A549 (cell line): ENCODE measurements at regions not wholly inside any gene's neighbourhood (a gene's known extent, or its start where the extent isn't known, plus 50 kb on each side); places are given as distances from the start of the nearest gene placed in this dataset.

Source experiments
- ATAC-seq, 2 experiments: fragments of 200-7000 bp in 1 of 2; fragments of >200 bp in 1 of 2; cut with Nextera tagmentation in 1 of 2; cut with Tn5 transposase in 1 of 2; 3 replicates each; pipeline versions ENCODE4 v1.8.0 to v1.9.1; 2018 to 2020; ENCODE audit warnings: mild to moderate bottlenecking in 1 of 2, moderate library complexity in 1 of 2
- CTCF ChIA-PET: fragments of 300-600 bp; sonication (Branson Sonifier 250); formaldehyde crosslinking; extraction: SDS; loops from one replicate; lab custom pipeline; 2021; ENCODE audit warnings: antibody characterized with exemption, inconsistent platforms; lab: Yijun Ruan, JAX
- POLR2A ChIA-PET: fragments of 350-600 bp; formaldehyde crosslinking; extraction: SDS; loops from one replicate; lab custom pipeline; 2021; ENCODE audit warnings: antibody characterized with exemption, inconsistent platforms; lab: Yijun Ruan, JAX
- DNase-seq, 2 experiments: peaks; one replicate each; pipeline versions ENCODE4 v3.0.0 to v3.0.0-alpha.2; 2011 to 2016; ENCODE audit warnings: low read depth in 1 of 2, low spot score in 1 of 2
- FAIRE-seq: peaks from 2 replicates; lab custom pipeline; 2011; peaks lifted over from hg19 to GRCh38; lab: Jason Lieb, UNC
- H3K27ac ChIP-seq, 2 experiments: fragments of >200 bp; sonication (Bioruptor Twin); formaldehyde crosslinking; 3 replicates each; pipeline ENCODE4 v1.5.1; 2016 to 2017
- H3K4me1 ChIP-seq: fragments of >200 bp; sonication (Bioruptor Twin); formaldehyde crosslinking; 3 replicates; pipeline ENCODE4 v1.6.1; 2016
- H3K4me2 ChIP-seq: fragments of >200 bp; sonication (Bioruptor Twin); formaldehyde crosslinking; 3 replicates; pipeline ENCODE4 v1.6.1; 2016
- H3K4me3 ChIP-seq: fragments of >200 bp; sonication (Bioruptor Twin); formaldehyde crosslinking; 3 replicates; pipeline ENCODE4 v1.5.1; 2016
- H3K9me3 ChIP-seq: fragments of >200 bp; sonication (Bioruptor Twin); formaldehyde crosslinking; 3 replicates; pipeline ENCODE4 v1.6.1; 2016
- CBX2 ChIP-seq: fragments of 200-600 bp; sonication (generic); IDR thresholded peaks from 2 replicates; pipeline ENCODE4 v1.6.1; 2016; ENCODE audit warnings: low read depth, mild to moderate bottlenecking, borderline replicate concordance
- EHF ChIP-seq: fragments of 250-450 bp; sonication (Bioruptor Pico); IDR thresholded peaks from 2 replicates; pipeline ENCODE4 v1.5.0; 2020; ENCODE audit warnings: mild to moderate bottlenecking
- EHMT2 ChIP-seq: fragments of 200-600 bp; sonication (generic); IDR thresholded peaks from 2 replicates; pipeline ENCODE4 v1.6.1; 2016; ENCODE audit warnings: antibody characterized with exemption, low read depth, mild to moderate bottlenecking, moderate library complexity
- ELK1 ChIP-seq: fragments of 150-350 bp; IDR thresholded peaks from 2 replicates; pipeline ENCODE4 v1.6.1; 2014; ENCODE audit warnings: low read depth, mild to moderate bottlenecking, low read length
- EP300 ChIP-seq, 2 experiments: fragments of >200 bp; sonication (Bioruptor Twin); formaldehyde crosslinking; IDR thresholded peaks; 2 replicates in 1 of 2; 3 replicates in 1 of 2; pipeline ENCODE4 v1.6.1; 2016 to 2017
- FOSB ChIP-seq: fragments of 250-450 bp; sonication (Bioruptor Pico); IDR thresholded peaks from 2 replicates; pipeline ENCODE4 v1.5.0; 2020; ENCODE audit warnings: mild to moderate bottlenecking, moderate library complexity
- FOSL2 ChIP-seq, 2 experiments: fragments of 450-650 bp in 1 of 2; fragments of >200 bp in 1 of 2; sonication (Bioruptor Twin) in 1 of 2; formaldehyde crosslinking; IDR thresholded peaks; 2 replicates each; pipeline versions ENCODE4 v1.5.0 to v1.6.1; 2016 to 2020; ENCODE audit warnings: mild to moderate bottlenecking in 1 of 2, moderate library complexity in 1 of 2
- HDAC2 ChIP-seq: fragments of 200-600 bp; sonication (generic); IDR thresholded peaks from 2 replicates; pipeline ENCODE4 v1.6.1; 2016
- HEYL ChIP-seq: fragments of 250-450 bp; sonication (Bioruptor Pico); IDR thresholded peaks from 2 replicates; pipeline ENCODE4 v1.8.0; 2021; ENCODE audit warnings: mild to moderate bottlenecking, moderate library complexity
- HMGXB4 ChIP-seq: fragments of 250-450 bp; sonication (Bioruptor Pico); IDR thresholded peaks from 2 replicates; pipeline ENCODE4 v1.5.0; 2021; ENCODE audit warnings: mild to moderate bottlenecking, moderate library complexity, borderline replicate concordance
- JUNB ChIP-seq: fragments of >200 bp; sonication (Bioruptor Twin); formaldehyde crosslinking; IDR thresholded peaks from 2 replicates; pipeline ENCODE4 v1.6.1; 2016
- MAFK ChIP-seq: fragments of 450-650 bp; IDR thresholded peaks from 2 replicates; pipeline ENCODE4 v1.6.1; 2014; ENCODE audit not compliant: partially characterized antibody
- NR3C1 ChIP-seq: fragments of >200 bp; sonication (Bioruptor Twin); formaldehyde crosslinking; IDR thresholded peaks from 3 replicates; pipeline ENCODE4 v1.6.1; 2017
- PHF8 ChIP-seq: fragments of 200-600 bp; sonication (generic); IDR thresholded peaks from 2 replicates; pipeline ENCODE4 v1.6.1; 2016; ENCODE audit warnings: low read depth, mild to moderate bottlenecking, antibody characterized with exemption, moderate library complexity, borderline replicate concordance
- RNF2 ChIP-seq: fragments of 200-600 bp; sonication (generic); IDR thresholded peaks from 2 replicates; pipeline ENCODE4 v1.6.1; 2016; ENCODE audit warnings: low read depth, mild to moderate bottlenecking, antibody characterized with exemption, moderate library complexity, borderline replicate concordance
- TP53 ChIP-seq: fragments of 250-450 bp; sonication (Bioruptor Pico); IDR thresholded peaks from 2 replicates; pipeline ENCODE4 v1.5.0; 2021; ENCODE audit warnings: mild to moderate bottlenecking, moderate library complexity
- ZC3H11A ChIP-seq: fragments of 450-650 bp; IDR thresholded peaks from 2 replicates; pipeline ENCODE4 v1.6.1; 2014; ENCODE audit warnings: antibody characterized with exemption, mild to moderate bottlenecking
- ZNF302 ChIP-seq: fragments of 250-450 bp; sonication (Bioruptor Pico); IDR thresholded peaks from 2 replicates; pipeline ENCODE4 v1.9.0; 2021; ENCODE audit warnings: inconsistent platforms, mild to moderate bottlenecking, moderate library complexity
- WGBS: methylation state at CpG from one replicate; pipeline ENCODE4 v1.1.6; 2017; ENCODE audit errors: missing lambda C conversion rate; 5-methylcytosine and 5-hydroxymethylcytosine counted together
- TF ChIP-seq, protein P1 (sequence below): fragments of 200-600 bp; sonication (generic); IDR thresholded peaks from 2 replicates; pipeline ENCODE4 v1.6.1; 2016; ENCODE audit warnings: antibody characterized with exemption, mild to moderate bottlenecking, moderate library complexity
- TF ChIP-seq, protein P2 (sequence below): IDR thresholded peaks from 2 replicates; pipeline ENCODE4 v1.6.1; 2012; ENCODE audit warnings: low read depth, borderline replicate concordance
- TF ChIP-seq, protein P3 (sequence below): fragments of >200 bp; sonication (Bioruptor Twin); formaldehyde crosslinking; IDR thresholded peaks from 3 replicates; pipeline ENCODE4 v1.5.1; 2016

DNA sequence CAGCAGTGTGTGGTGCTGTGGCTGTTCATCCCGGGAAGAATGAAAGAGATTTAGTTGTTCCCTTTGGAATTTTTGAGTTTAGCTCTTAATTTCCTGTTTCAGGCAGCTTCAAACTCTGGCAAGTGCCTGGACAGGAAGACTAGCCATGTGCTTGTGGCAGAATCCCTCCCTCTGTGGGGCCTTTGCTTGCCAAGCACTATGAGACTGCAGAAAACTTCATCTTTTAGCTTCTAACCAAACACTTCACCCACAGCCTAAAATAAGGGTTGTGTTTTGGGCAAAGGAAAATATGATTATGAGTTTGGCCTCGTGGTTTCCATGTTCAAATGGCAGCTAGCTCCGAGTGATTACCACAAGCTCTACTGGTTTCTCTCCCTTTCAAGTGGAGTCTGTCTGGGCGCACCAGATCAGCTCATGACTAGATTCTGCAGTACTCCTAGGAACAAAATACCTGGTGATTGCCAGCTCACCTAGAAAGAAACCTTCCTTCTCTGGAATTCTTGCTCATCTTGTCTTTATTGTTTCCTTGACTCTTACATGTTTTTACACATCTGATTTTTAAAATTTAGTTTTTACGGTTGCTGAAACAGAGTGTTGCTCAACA, 707.5 kb downstream of the SLITRK6 start:
- no peaks in the 10 kb centered on the region for H3K9me3 ChIP-seq
- no peaks in the 10 kb centered on the region for H3K4me1 ChIP-seq
- 53% methylated on average over 5 of the region's 5 CpGs for WGBS
- ATAC-seq (no peak), DNase-seq (no peak), FAIRE-seq (no peak)
- CTCF ChIA-PET = no interaction called here
- no peak overlapping the region for H3K27ac ChIP-seq
- POLR2A ChIA-PET = no interaction called here
- TF ChIP-seq EHMT2 (no peak), HEYL (no peak), HMGXB4 (no peak), ELK1 (no peak), CBX2 (no peak), TP53 (CRISPR knock-in tag) (no peak)
- H3K4me2 ChIP-seq = no peak overlapping the region
- no peak overlapping the region for H3K4me3 ChIP-seq

DNA sequence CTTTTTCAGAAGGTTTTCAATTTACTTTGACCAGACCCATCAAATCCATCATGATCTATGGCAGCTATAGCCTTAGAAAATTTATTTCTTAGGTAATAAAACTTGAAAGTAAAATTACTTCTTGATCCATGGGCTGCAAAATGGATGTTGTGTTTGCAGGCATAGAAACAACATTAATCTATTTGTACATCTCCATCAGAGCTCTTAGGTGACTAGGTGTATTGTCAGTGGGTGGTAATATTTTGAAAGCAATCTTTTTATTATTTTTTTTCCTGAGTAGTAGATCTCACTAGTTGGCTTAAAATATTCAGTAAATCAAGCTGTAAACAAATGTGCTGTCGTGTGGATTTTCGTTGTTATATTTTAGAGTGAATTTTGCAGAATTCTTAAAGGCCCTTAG, 710.0 kb downstream of the SLITRK6 start:
- no peak for ATAC-seq
- ChIA-PET POLR2A (no interaction called here), CTCF (no interaction called here)
- TF ChIP-seq EHMT2 = no peak
- no peak for TF ChIP-seq FOSL2 (IDR thresholded peaks at IDR 0.05)
- no peak for TF ChIP-seq FOSL2 (CRISPR knock-in tag; IDR thresholded peaks at IDR 0.05)
- TF ChIP-seq EP300 (IDR thresholded peaks at IDR 0.05) = no peak
- TF ChIP-seq NR3C1 = no peak
- no peak for TF ChIP-seq HEYL
- Histone ChIP-seq H3K4me1 (no peaks in the 10 kb centered on the region), H3K4me3 (no peak overlapping the region), H3K9me3 (no peaks in the 10 kb centered on the region), H3K4me2 (no peak overlapping the region), H3K27ac (no peak overlapping the region)
- FAIRE-seq = no peak
- no peak for DNase-seq
- 60% methylated on average over 2 of the region's 2 CpGs for WGBS

DNA sequence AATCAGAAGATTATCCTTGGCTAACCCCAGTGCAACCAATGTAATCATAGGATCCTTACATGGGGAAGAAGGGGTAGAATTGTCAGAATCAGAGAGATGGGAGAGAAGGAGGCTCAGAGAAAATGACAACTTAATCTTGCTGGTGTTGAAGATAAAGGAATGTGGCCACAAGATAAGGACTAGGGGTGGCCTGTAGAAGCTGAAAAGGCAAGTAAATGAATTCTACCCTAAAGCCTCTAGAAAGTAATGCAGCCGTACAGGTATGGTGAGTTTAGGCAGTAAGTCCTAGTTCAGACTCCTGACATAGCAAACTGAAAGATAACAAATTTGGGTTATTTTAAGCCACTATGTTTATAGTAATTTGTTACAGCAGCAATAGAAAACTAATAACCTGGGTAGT, 718.5 kb downstream of the SLITRK6 start:
- ATAC-seq = no peak
- Histone ChIP-seq H3K27ac (no peak overlapping the region), H3K4me1 (no peaks in the 10 kb centered on the region), H3K4me3 (no peak overlapping the region), H3K4me2 (no peak overlapping the region), H3K9me3 (no peaks in the 10 kb centered on the region)
- no peak for FAIRE-seq
- TF ChIP-seq ZC3H11A = no peak
- no peak for TF ChIP-seq JUNB
- TF ChIP-seq PHF8 = no peak
- no peak for TF ChIP-seq FOSB (CRISPR knock-in tag)
- 86% methylated on average over 1 of the region's 1 CpG for WGBS
- CTCF ChIA-PET = no interaction called here
- DNase-seq = no peak
- POLR2A ChIA-PET = no interaction called here

GRCh38 chr13:85076343-85076742, 722.9 kb downstream of the SLITRK6 start:
- Histone ChIP-seq H3K27ac (no peak overlapping the region), H3K4me2 (no peak overlapping the region), H3K4me1 (no peaks in the 10 kb centered on the region), H3K4me3 (no peak overlapping the region), H3K9me3 (no peaks in the 10 kb centered on the region)
- DNase-seq = no peak
- 30% methylated on average over 1 of the region's 1 CpG for WGBS
- POLR2A ChIA-PET = no interaction called here
- CTCF ChIA-PET = no interaction called here
- no peak for FAIRE-seq
- no peak for ATAC-seq
- TF ChIP-seq ZNF302 (CRISPR knock-in tag) (no peak), HDAC2 (no peak), FOSB (CRISPR knock-in tag) (no peak), HEYL (no peak), NR3C1 (no peak), JUNB (no peak), EHF (CRISPR knock-in tag) (no peak), MAFK (no peak), RNF2 (no peak)
- TF ChIP-seq, protein P1, sequence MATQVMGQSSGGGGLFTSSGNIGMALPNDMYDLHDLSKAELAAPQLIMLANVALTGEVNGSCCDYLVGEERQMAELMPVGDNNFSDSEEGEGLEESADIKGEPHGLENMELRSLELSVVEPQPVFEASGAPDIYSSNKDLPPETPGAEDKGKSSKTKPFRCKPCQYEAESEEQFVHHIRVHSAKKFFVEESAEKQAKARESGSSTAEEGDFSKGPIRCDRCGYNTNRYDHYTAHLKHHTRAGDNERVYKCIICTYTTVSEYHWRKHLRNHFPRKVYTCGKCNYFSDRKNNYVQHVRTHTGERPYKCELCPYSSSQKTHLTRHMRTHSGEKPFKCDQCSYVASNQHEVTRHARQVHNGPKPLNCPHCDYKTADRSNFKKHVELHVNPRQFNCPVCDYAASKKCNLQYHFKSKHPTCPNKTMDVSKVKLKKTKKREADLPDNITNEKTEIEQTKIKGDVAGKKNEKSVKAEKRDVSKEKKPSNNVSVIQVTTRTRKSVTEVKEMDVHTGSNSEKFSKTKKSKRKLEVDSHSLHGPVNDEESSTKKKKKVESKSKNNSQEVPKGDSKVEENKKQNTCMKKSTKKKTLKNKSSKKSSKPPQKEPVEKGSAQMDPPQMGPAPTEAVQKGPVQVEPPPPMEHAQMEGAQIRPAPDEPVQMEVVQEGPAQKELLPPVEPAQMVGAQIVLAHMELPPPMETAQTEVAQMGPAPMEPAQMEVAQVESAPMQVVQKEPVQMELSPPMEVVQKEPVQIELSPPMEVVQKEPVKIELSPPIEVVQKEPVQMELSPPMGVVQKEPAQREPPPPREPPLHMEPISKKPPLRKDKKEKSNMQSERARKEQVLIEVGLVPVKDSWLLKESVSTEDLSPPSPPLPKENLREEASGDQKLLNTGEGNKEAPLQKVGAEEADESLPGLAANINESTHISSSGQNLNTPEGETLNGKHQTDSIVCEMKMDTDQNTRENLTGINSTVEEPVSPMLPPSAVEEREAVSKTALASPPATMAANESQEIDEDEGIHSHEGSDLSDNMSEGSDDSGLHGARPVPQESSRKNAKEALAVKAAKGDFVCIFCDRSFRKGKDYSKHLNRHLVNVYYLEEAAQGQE = no peak
- TF ChIP-seq, protein P2, sequence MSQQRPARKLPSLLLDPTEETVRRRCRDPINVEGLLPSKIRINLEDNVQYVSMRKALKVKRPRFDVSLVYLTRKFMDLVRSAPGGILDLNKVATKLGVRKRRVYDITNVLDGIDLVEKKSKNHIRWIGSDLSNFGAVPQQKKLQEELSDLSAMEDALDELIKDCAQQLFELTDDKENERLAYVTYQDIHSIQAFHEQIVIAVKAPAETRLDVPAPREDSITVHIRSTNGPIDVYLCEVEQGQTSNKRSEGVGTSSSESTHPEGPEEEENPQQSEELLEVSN = no peak
- TF ChIP-seq, protein P3, sequence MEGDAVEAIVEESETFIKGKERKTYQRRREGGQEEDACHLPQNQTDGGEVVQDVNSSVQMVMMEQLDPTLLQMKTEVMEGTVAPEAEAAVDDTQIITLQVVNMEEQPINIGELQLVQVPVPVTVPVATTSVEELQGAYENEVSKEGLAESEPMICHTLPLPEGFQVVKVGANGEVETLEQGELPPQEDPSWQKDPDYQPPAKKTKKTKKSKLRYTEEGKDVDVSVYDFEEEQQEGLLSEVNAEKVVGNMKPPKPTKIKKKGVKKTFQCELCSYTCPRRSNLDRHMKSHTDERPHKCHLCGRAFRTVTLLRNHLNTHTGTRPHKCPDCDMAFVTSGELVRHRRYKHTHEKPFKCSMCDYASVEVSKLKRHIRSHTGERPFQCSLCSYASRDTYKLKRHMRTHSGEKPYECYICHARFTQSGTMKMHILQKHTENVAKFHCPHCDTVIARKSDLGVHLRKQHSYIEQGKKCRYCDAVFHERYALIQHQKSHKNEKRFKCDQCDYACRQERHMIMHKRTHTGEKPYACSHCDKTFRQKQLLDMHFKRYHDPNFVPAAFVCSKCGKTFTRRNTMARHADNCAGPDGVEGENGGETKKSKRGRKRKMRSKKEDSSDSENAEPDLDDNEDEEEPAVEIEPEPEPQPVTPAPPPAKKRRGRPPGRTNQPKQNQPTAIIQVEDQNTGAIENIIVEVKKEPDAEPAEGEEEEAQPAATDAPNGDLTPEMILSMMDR = no peak
